GM23338 (cell line): ENCODE measurements at regions not wholly inside any gene's neighbourhood (a gene's known extent, or its start where the extent isn't known, plus 50 kb on each side); places are given as distances from the start of the nearest gene placed in this dataset.

ENCODE experiments used
- ATAC-seq: fragments of 200-7000 bp; cut with Tn5 transposase; 3 replicates; pipeline ENCODE4 v1.9.1; 2020
- DNase-seq: peaks from one replicate; pipeline ENCODE4 v3.0.0-alpha.2; 2015; ENCODE audit warnings: low spot score
- H2AFZ ChIP-seq: fragments of 200-600 bp; sonication (generic); 2 replicates; pipeline ENCODE4 v1.8.0; 2016; ENCODE audit warnings: antibody characterized with exemption, mild to moderate bottlenecking, moderate library complexity
- H3F3A ChIP-seq: fragments of 200-600 bp; sonication (generic); replicated peaks from 2 replicates; pipeline ENCODE4 v1.8.0; 2017; ENCODE audit warnings: antibody characterized with exemption, mixed run types, low read depth
- H3K27ac ChIP-seq: fragments of 200-600 bp; sonication (generic); 2 replicates; pipeline ENCODE4 v1.6.1; 2016; ENCODE audit warnings: low read depth
- H3K27me3 ChIP-seq: fragments of 200-600 bp; sonication (generic); 2 replicates; pipeline ENCODE4 v1.8.0; 2016; ENCODE audit warnings: mild to moderate bottlenecking, mixed run types, moderate library complexity; ENCODE audit not compliant: insufficient read depth
- H3K36me3 ChIP-seq: fragments of 200-600 bp; sonication (generic); 2 replicates; pipeline ENCODE4 v1.8.0; 2016; ENCODE audit warnings: mild to moderate bottlenecking; ENCODE audit not compliant: insufficient read depth
- H3K4me1 ChIP-seq: fragments of 200-600 bp; sonication (generic); 2 replicates; pipeline ENCODE4 v1.8.0; 2016; ENCODE audit warnings: mild to moderate bottlenecking, moderate library complexity; ENCODE audit not compliant: insufficient read depth
- H3K4me2 ChIP-seq: fragments of 200-600 bp; sonication (generic); 2 replicates; pipeline ENCODE4 v1.7.1; 2017; ENCODE audit warnings: mixed run types
- H3K4me3 ChIP-seq: fragments of 200-600 bp; sonication (generic); 2 replicates; pipeline ENCODE4 v1.6.1; 2016; ENCODE audit warnings: mixed run types
- H3K79me2 ChIP-seq: fragments of 200-600 bp; sonication (generic); replicated peaks from 2 replicates; pipeline ENCODE4 v1.8.0; 2017; ENCODE audit warnings: mild to moderate bottlenecking; ENCODE audit not compliant: insufficient read depth
- H3K9me2 ChIP-seq: fragments of 200-600 bp; sonication (generic); 2 replicates; pipeline ENCODE4 v1.8.0; 2017; ENCODE audit not compliant: insufficient read depth
- H4K20me1 ChIP-seq: fragments of 200-600 bp; sonication (generic); replicated peaks from 2 replicates; pipeline ENCODE4 v1.8.0; 2017; ENCODE audit warnings: mild to moderate bottlenecking; ENCODE audit not compliant: insufficient read depth
- H3K27ac Mint-ChIP-seq: 2 replicates; pipeline ENCODE4 v1.8.0; 2020; ENCODE audit warnings: inconsistent platforms, mild to moderate bottlenecking, moderate library complexity, mixed read lengths
- H3K27me3 Mint-ChIP-seq: 3 replicates; pipeline ENCODE4 v1.8.0; 2022; ENCODE audit warnings: low read depth, mild to moderate bottlenecking, moderate library complexity, mixed read lengths, inconsistent platforms; ENCODE audit not compliant: insufficient read depth, poor library complexity
- H3K36me3 Mint-ChIP-seq: 3 replicates; pipeline ENCODE4 v1.8.0; 2021; ENCODE audit warnings: low read depth, mild to moderate bottlenecking, inconsistent platforms, moderate library complexity, mixed read lengths
- H3K4me1 Mint-ChIP-seq: 3 replicates; pipeline ENCODE4 v1.8.0; 2020; ENCODE audit warnings: mild to moderate bottlenecking, inconsistent platforms, mixed read lengths
- H3K4me3 Mint-ChIP-seq: 3 replicates; pipeline ENCODE4 v1.8.0; 2021; ENCODE audit warnings: moderate library complexity, mild to moderate bottlenecking, inconsistent platforms, mixed read lengths
- H3K9me3 Mint-ChIP-seq: 3 replicates; pipeline ENCODE4 v1.8.0; 2020; ENCODE audit warnings: moderate library complexity, mild to moderate bottlenecking, inconsistent platforms, mixed read lengths
- CREB1 ChIP-seq: fragments of 250-450 bp; sonication (Bioruptor Pico); IDR thresholded peaks from 2 replicates; pipeline ENCODE4 v1.5.0; 2020; ENCODE audit warnings: low read depth, mild to moderate bottlenecking, moderate library complexity
- ETS1 ChIP-seq: IDR thresholded peaks from 2 replicates; pipeline ENCODE4 v1.6.1; 2016; ENCODE audit warnings: antibody characterized with exemption
- EZH2 ChIP-seq: fragments of 200-600 bp; sonication (generic); IDR thresholded peaks from one replicate; pipeline ENCODE4 v1.8.0; 2017; ENCODE audit warnings: antibody characterized with exemption, mild to moderate bottlenecking, low read depth; ENCODE audit not compliant: unreplicated experiment
- EZH2phosphoT487 ChIP-seq: fragments of 200-600 bp; sonication (generic); IDR thresholded peaks from one replicate; pipeline ENCODE4 v1.8.1; 2018; ENCODE audit warnings: antibody characterized with exemption; ENCODE audit not compliant: unreplicated experiment
- JUNB ChIP-seq: IDR thresholded peaks from one replicate; pipeline ENCODE4 v1.6.1; 2016; ENCODE audit warnings: antibody characterized with exemption; ENCODE audit not compliant: unreplicated experiment
- NANOG ChIP-seq: IDR thresholded peaks from 2 replicates; pipeline ENCODE4 v1.6.1; 2016; ENCODE audit warnings: antibody characterized with exemption, borderline replicate concordance
- POLR2AphosphoS5 ChIP-seq: IDR thresholded peaks from 2 replicates; pipeline ENCODE4 v1.6.1; 2016; ENCODE audit warnings: antibody characterized with exemption, low read depth
- STAT1 ChIP-seq: IDR thresholded peaks from one replicate; pipeline ENCODE4 v1.6.1; 2016; ENCODE audit warnings: antibody characterized with exemption; ENCODE audit not compliant: unreplicated experiment
- ZNF331 ChIP-seq: fragments of 250-450 bp; sonication (Bioruptor Pico); IDR thresholded peaks from 2 replicates; pipeline ENCODE4 v1.5.0; 2020; ENCODE audit warnings: low read depth, mild to moderate bottlenecking, moderate library complexity
- ZNF462 ChIP-seq: fragments of 250-450 bp; sonication (Bioruptor Pico); IDR thresholded peaks from 2 replicates; pipeline ENCODE4 v1.5.0; 2020; ENCODE audit warnings: mild to moderate bottlenecking, moderate library complexity
- TF ChIP-seq, protein P1 (sequence below), 2 experiments: fragments of 200-600 bp in 1 of 2; sonication (generic) in 1 of 2; conservative IDR thresholded peaks; 2 replicates each; pipeline versions ENCODE4 v1.5.1 to v1.6.1; 2016 to 2017; ENCODE audit warnings: antibody characterized with exemption in 2 of 2, low read depth in 2 of 2, mild to moderate bottlenecking in 2 of 2, moderate library complexity in 1 of 2
- TF ChIP-seq, protein P2 (sequence below): IDR thresholded peaks from one replicate; pipeline ENCODE4 v1.6.1; 2018; ENCODE audit warnings: antibody characterized with exemption; ENCODE audit not compliant: unreplicated experiment

GRCh38 chr10:20658158-20658557 is 239.0 kb downstream of the NEBL start:
- no peaks in the 10 kb centered on the region for H3K27me3 Mint-ChIP-seq
- Histone ChIP-seq H3K27ac (no peak overlapping the region), H3K4me3 (no peak overlapping the region), H4K20me1 (no peaks in the 10 kb centered on the region), H3K27me3 (no peaks in the 10 kb centered on the region), H3K4me1 (no peaks in the 10 kb centered on the region), H2AFZ (no peak overlapping the region), H3K36me3 (peaks cover 4% of the 10 kb centered on the region; the same call in 1 of the 2 replicates), H3K4me2 (no peak overlapping the region), H3K9me2 (peaks cover 13% of the 10 kb centered on the region), H3K79me2 (no peaks in the 10 kb centered on the region), H3F3A (no peaks in the 10 kb centered on the region)
- H3K4me3 Mint-ChIP-seq: no peak overlapping the region
- no peak overlapping the region for H3K27ac Mint-ChIP-seq
- DNase-seq (no peak), ATAC-seq (no peak)
- H3K4me1 Mint-ChIP-seq: peaks cover 5% of the 10 kb centered on the region; the same call in 2 of the 3 replicates
- TF ChIP-seq ZNF331 (CRISPR knock-in tag) (no peak), ZNF462 (no peak), EZH2 (no peak), JUNB (no peak), NANOG (no peak), ETS1 (no peak), CREB1 (CRISPR knock-in tag) (no peak), EZH2phosphoT487 (no peak), STAT1 (no peak), POLR2AphosphoS5 (no peak)
- TF ChIP-seq, protein P1, sequence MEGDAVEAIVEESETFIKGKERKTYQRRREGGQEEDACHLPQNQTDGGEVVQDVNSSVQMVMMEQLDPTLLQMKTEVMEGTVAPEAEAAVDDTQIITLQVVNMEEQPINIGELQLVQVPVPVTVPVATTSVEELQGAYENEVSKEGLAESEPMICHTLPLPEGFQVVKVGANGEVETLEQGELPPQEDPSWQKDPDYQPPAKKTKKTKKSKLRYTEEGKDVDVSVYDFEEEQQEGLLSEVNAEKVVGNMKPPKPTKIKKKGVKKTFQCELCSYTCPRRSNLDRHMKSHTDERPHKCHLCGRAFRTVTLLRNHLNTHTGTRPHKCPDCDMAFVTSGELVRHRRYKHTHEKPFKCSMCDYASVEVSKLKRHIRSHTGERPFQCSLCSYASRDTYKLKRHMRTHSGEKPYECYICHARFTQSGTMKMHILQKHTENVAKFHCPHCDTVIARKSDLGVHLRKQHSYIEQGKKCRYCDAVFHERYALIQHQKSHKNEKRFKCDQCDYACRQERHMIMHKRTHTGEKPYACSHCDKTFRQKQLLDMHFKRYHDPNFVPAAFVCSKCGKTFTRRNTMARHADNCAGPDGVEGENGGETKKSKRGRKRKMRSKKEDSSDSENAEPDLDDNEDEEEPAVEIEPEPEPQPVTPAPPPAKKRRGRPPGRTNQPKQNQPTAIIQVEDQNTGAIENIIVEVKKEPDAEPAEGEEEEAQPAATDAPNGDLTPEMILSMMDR (conservative IDR thresholded peaks at IDR 0.05; ENCODE audit: low read depth in 2 of 2): no peak
- TF ChIP-seq, protein P2, sequence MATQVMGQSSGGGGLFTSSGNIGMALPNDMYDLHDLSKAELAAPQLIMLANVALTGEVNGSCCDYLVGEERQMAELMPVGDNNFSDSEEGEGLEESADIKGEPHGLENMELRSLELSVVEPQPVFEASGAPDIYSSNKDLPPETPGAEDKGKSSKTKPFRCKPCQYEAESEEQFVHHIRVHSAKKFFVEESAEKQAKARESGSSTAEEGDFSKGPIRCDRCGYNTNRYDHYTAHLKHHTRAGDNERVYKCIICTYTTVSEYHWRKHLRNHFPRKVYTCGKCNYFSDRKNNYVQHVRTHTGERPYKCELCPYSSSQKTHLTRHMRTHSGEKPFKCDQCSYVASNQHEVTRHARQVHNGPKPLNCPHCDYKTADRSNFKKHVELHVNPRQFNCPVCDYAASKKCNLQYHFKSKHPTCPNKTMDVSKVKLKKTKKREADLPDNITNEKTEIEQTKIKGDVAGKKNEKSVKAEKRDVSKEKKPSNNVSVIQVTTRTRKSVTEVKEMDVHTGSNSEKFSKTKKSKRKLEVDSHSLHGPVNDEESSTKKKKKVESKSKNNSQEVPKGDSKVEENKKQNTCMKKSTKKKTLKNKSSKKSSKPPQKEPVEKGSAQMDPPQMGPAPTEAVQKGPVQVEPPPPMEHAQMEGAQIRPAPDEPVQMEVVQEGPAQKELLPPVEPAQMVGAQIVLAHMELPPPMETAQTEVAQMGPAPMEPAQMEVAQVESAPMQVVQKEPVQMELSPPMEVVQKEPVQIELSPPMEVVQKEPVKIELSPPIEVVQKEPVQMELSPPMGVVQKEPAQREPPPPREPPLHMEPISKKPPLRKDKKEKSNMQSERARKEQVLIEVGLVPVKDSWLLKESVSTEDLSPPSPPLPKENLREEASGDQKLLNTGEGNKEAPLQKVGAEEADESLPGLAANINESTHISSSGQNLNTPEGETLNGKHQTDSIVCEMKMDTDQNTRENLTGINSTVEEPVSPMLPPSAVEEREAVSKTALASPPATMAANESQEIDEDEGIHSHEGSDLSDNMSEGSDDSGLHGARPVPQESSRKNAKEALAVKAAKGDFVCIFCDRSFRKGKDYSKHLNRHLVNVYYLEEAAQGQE: no peak
- peaks cover 10% of the 10 kb centered on the region for H3K36me3 Mint-ChIP-seq
- H3K9me3 Mint-ChIP-seq: peaks cover 11% of the 10 kb centered on the region
